HG03066 (cell line): ENCODE measurements at regions not wholly inside any gene's neighbourhood (a gene's known extent, or its start where the extent isn't known, plus 50 kb on each side); places are given as distances from the start of the nearest gene placed in this dataset.
"Not testable (repeated sequence)": the region's sequence is repeated elsewhere in the genome, so short reads cannot be mapped to it uniquely, and the experiment has no call there.

ENCODE experiments used
- ATAC-seq: cut with Tn5 transposase; IDR thresholded peaks from one replicate; pipeline ENCODE4 v1.9.1; 2021; ENCODE audit warnings: low read depth; ENCODE audit not compliant: unreplicated experiment

DNA sequence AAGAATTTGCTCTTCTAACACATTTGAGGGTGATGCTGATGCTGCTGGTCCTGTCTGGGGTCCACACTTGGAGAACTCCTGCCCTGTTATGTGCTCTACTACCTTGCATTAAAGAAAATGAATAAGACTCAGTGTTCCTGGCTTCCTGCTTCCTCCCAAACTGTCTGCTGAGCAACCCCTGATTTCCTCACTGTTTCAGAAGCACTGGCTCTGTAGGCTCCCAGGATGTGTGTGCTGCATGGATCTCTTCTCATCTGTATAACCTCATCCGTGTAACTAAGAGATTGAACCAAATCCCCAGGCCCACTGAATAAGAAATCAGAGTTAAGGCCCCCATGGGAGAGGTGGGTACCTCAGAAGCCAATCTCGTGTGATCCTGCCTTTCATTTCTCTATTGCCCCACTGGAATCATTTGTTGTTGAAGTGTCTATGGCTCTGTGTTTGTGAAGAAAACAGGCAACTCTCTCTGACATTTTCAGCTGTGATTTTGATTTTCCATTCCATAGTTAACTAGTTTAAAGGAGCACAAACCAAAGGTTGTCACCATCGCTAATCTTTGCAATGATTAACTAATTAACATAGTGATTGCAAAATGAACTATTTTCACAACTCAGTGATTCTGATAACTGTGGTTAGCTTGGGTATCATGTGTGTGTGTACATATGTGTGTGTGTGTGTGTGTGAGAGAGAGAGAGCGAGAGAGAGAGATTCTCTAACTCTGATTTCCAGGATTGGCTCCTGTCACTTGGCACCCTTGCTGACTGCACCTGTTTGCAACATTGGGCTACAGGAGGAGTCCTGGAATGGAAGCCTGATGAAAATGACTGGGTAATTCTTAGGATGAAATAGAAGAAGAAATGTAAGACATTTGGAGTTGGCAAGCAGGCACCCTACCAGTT, 196.2 kb downstream of the SLC38A4 start:
- no peak for ATAC-seq

DNA sequence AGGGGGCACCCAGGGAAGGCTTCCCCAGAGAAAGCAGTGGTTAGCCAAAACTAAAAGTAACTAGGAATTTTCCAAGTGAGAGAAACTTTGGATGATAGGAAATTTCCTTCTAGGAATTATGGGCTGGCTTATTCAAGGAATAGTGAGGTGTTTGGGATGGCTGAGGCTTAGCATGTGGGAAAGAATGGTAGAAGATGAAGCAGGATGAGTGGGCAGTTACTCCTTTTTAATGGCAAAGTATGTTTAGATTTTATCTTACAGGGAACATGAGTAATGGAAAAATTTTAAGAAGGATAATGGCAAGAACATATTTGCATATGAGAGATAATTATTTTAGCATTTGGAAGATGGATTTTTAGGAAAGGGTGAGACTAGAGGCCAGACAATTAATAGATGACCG, 197.6 kb downstream of the SLC38A4 start:
- ATAC-seq, result no peak

DNA sequence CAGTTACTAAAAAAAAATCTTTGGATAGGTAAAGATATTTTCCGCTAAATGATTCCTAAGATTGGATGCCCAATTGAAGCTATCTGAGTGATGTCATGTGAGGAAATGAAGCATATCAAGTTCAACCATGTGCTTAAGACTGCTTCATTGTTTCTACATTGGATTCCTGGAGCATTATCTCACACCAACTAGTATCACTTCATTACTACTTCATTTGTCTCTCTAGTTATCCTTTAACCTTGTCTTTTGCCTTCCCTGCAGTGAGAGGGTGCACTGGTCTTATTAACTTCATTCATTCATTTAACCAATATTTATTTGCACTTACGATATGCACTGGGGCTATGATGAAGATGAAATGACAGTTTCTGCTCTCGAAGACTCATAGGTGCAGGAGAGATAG, 198.1 kb downstream of the SLC38A4 start:
- no peak for ATAC-seq

- ATAC-seq, result not testable (repeated sequence)
Observed at GRCh38 chr12:46619474-46619873, 206.3 kb downstream of the SLC38A4 start.

- not testable (repeated sequence) for ATAC-seq
Observed at GRCh38 chr12:46617737-46618136, 208.1 kb downstream of the SLC38A4 start.

DNA sequence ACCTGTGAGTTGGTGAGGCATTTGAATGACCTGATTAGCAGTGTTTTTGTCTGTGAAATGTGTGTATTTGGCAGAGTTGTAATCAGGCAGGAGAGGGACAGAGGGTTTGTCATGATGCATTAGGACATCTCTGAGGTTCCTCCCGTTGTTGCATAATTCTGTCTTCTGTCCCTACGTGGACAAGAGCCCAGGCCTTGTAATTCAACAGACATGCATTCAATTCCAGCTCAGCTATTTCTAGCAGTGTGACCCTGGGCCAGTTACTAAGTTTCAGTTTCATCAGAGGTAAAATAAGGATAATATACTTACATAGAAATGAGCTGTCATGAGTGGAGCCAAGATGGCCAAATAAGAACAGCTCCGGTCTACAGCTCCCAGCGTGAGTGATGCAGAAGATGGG, 208.6 kb downstream of the SLC38A4 start:
- ATAC-seq, result no peak

GRCh38 chr12:46610754-46611153, 215.0 kb downstream of the SLC38A4 start:
- ATAC-seq, result no peak

DNA sequence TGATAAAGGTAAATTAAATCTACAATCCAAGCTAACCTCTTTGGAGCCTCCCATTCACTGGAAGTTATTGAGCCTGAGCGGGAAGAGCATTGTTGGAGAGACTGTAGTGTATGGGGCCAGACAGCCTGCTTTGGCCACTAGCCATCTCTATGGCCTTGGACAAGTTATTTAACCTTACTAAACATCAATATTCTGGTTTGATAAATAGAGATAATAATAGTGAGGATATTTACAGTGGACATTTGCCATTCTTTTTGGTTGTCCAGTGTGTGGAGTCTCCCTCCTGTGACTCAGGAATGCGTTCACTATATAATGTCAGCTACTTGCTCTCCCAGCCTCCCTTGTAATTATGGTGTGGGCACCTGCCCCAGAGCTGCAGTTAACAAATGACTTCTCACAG, 216.1 kb downstream of the SLC38A4 start:
- ATAC-seq, result no peak

DNA sequence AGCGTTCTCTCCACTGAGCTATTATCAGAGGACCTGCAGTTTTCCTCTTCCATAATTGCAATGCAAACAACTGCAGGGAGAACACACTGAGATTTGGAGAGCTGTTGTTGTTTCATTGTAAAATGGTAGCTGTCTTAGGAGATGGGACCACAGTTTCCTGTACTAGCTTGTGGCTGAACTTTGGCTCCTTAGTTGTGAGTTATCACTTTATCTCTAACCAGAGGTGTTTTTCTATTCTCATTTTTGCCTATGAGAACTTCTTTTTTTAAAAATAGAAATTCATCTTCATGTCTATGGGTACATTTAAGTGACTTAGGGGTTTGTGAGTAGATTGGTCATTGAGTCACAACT, 216.5 kb downstream of the SLC38A4 start:
- ATAC-seq, result no peak

GRCh38 chr12:46608431-46609272, 217.1 kb downstream of the SLC38A4 start:
- ATAC-seq, result no peak

- ATAC-seq, result no peak
Observed at GRCh38 chr12:46604684-46605083, 221.1 kb downstream of the SLC38A4 start.

GRCh38 chr12:46603776-46604456, 221.9 kb downstream of the SLC38A4 start:
- no peak for ATAC-seq

GRCh38 chr12:46602474-46602873, 223.3 kb downstream of the SLC38A4 start:
- ATAC-seq, result no peak

DNA sequence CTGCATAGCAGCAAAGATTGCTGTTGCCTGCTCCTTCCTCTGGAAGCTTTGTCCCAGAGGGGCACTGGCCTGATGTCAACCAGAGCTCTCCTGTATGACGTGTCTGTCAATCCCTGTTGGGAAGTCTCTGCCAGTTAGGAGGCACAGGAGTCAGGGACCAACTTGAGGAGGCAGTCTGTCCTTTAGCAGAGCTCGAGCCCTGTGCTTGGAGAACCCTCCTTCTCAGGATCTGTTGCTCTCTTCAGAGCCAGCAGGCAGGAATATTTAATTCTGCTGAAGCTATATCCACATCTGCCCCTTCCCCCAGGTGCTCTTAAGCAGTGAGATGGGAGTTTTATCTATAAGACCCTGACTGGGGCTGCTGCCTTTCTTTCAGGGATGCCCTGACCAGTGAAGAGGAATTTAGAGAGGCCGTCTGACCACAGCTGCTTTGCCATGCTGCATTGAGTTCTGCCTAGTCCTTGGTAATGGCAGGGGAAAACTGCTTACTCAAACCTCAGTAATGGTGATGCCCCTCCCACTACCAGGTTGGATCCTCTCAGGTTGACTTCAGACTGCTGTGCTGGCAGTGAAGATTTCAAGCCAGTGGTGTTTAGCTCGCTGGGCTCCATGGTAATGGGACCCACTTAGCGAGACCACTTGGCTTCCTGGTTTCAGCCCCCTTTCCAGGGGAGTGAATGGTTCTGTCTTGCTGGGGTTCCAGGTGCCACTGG, 218.6 kb upstream of the SLC38A2 start:
- ATAC-seq, result no peak

GRCh38 chr12:46585854-46586621, 213.5 kb upstream of the SLC38A2 start:
- ATAC-seq, result no peak

GRCh38 chr12:46584098-46584497, 211.5 kb upstream of the SLC38A2 start:
- not testable (repeated sequence) for ATAC-seq

DNA sequence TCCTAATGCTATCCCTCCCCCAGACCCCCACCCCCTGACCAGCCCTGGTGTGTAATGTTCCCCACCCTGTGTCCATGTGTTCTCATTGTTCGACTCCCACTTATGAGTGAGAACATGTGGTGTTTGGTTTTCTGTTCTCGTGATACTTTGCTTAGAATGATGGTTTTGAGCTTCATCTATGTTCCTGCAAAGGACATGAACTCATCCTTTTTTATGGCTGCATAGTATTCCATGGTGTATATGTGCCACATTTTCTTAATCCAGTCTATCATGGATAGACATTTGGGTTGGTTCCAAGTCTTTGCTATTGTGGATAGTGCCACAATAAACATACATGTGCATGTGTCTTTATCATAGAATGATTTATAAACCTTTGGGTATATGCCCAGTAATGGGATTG, 209.4 kb upstream of the SLC38A2 start:
- not testable (repeated sequence) for ATAC-seq

DNA sequence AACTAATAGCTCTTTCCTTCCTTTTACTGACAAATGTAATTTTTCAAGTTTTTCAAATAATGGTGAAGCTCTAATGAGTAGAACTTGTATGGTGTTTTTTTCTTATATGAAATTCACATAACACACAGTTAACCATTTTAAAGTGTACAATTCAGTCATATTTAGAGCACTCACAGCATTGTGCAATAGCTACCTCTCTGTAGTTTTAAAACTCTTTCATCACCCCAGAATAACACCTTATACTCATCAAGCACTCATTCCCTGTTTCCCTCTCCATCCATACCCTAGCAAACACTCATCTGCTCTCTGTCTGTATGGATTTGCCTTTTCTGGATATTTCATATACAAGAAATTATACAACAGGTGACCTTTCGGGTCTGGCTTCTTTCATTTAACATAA, 207.9 kb upstream of the SLC38A2 start:
- no peak for ATAC-seq

GRCh38 chr12:46579474-46579873, 206.9 kb upstream of the SLC38A2 start:
- ATAC-seq, result no peak
